Mesodermal cell (in vitro differentiated cells): ENCODE measurements at regions not wholly inside any gene's neighbourhood (a gene's known extent, or its start where the extent isn't known, plus 50 kb on each side); places are given as distances from the start of the nearest gene placed in this dataset.
"Not testable (repeated sequence)": the region's sequence is repeated elsewhere in the genome, so short reads cannot be mapped to it uniquely, and the experiment has no call there.

ENCODE experiments used
- H3K27ac ChIP-seq: 2 replicates; pipeline ENCODE4 v1.7.0; 2013; ENCODE audit warnings: mild to moderate bottlenecking, low read depth, low read length, moderate library complexity; ENCODE audit not compliant: severe bottlenecking
- H3K36me3 ChIP-seq: 2 replicates; pipeline ENCODE4 v1.7.1; 2013; ENCODE audit warnings: mild to moderate bottlenecking, low read length, moderate library complexity; ENCODE audit not compliant: control insufficient read depth, insufficient read depth
- H3K4me1 ChIP-seq: one replicate; pipeline ENCODE4 v1.7.1; 2013; ENCODE audit warnings: mild to moderate bottlenecking, low read length; ENCODE audit not compliant: insufficient read depth, control insufficient read depth, poor library complexity, severe bottlenecking
- H3K4me3 ChIP-seq: 2 replicates; pipeline ENCODE4 v1.7.0; 2013; ENCODE audit warnings: low read length, control low read depth, mild to moderate bottlenecking; ENCODE audit not compliant: insufficient read depth, poor library complexity, severe bottlenecking; ENCODE audit errors: extremely low read depth
- H3K9me3 ChIP-seq: 2 replicates; pipeline ENCODE4 v1.7.1; 2013; ENCODE audit warnings: mild to moderate bottlenecking, low read length, moderate library complexity; ENCODE audit not compliant: control insufficient read depth
- WGBS, 2 experiments: methylation state at CpG; one replicate each; pipeline ENCODE4 v1.1.5; 2013; ENCODE audit warnings: missing lambda C conversion rate in 2 of 2; ENCODE audit not compliant: insufficient coverage in 2 of 2; 5-methylcytosine and 5-hydroxymethylcytosine counted together

DNA sequence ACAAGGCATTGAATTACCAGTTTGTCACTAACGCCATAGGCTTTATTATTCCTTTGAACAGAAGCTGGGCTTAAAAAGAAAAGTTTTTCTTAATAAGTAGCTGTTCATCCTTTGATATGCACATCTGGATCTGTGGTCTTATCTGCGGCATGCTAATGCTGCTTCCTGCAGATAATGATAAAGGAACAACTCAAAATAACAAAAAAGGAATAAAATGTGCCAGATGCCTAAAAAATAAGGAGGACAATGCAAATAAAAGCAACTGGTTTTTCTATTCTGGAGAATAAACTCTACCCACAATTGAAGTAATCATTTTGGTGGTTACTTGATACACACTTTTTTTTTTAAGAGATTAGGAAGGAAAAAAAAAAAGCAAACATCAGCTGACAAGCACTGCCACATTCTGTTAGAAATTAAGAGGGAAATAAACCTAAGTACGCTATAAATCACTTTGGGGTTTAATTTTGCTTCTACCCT is 156.8 kb upstream of the SALL4 start:
- peaks cover 21% of the 10 kb centered on the region for H3K4me1 ChIP-seq
- 40% methylated on average over 2 of the region's 3 CpGs; no CpG with 5 or more reads in 1 of the 2 experiments for WGBS, 2 experiments
- H3K36me3 ChIP-seq = no peaks in the 10 kb centered on the region
- peak overlapping the region; percentile 51 for H3K27ac ChIP-seq
- H3K4me3 ChIP-seq = no peak overlapping the region
- H3K9me3 ChIP-seq = no peaks in the 10 kb centered on the region

DNA sequence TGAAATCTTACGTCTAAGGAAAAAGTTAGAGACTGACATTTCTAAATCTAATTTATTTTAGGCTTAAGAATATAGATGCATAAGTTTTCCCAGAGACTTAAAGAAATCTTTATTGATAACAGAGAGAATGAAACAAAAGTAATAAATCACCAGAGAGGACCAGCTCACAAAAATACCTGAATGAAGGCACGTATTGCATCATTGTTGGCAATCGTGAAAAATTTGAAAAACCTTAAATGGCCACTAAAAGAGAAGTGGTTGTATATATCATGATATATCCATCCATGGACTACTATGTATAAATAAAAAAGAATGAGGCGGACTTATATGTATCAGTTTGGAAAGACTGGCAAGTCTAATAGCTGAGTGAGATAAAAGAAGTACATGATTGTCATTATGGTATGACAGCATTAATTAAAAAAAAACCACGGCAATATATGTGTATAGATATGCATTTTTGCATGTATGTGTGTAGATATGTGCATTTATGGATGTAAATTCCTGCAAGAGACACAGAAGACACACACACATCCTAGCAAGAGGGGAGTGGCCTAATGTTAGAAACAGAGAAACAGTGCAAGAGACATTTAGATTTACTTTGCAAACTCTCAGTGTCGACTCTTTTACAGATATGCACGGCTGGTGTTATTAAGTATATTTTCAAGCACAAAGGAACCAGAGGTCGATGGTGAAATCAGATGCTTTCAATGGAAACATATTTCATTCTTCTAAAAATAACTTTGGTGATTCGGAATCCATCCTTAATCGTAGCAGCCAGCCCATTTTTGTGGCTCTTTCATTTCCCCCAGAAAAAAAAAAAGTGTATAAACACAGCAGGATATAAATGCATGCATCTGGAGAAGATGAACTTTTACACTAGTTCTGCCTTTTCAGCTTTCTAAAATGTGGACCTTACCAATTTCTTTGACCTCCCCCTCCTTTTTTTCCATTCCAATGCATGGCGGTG is 156.1 kb upstream of the SALL4 start:
- Histone ChIP-seq H3K27ac (peak overlapping the region; percentile 51), H3K36me3 (no peaks in the 10 kb centered on the region), H3K9me3 (no peaks in the 10 kb centered on the region), H3K4me1 (peaks cover 21% of the 10 kb centered on the region), H3K4me3 (no peak overlapping the region)
- 41 to 60% methylated on average over 3 to 4 of the region's 11 CpGs for WGBS, 2 experiments

DNA sequence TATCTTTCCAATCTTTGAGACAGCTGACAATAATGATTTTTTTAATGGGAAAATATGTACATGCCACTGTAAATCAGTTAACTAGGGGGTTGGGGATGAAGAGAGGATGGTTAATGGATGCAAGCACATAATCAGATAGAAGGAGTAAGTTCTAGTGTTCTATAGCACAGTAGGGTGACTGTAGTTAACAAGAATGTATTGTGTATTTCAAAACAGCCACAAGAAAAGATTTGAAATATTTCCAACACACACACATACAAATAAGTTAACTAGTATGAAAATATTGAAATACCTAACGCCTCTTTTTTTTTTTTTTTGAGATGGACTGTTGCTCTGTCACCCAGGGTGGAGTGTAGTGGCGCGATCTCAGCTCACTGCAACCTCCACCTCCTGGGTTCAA is 153.4 kb upstream of the SALL4 start:
- Histone ChIP-seq H3K27ac (no peak overlapping the region), H3K4me1 (peaks cover 14% of the 10 kb centered on the region)
- WGBS, 2 experiments = 100% methylated on average over 1 to 2 of the region's 3 CpGs

DNA sequence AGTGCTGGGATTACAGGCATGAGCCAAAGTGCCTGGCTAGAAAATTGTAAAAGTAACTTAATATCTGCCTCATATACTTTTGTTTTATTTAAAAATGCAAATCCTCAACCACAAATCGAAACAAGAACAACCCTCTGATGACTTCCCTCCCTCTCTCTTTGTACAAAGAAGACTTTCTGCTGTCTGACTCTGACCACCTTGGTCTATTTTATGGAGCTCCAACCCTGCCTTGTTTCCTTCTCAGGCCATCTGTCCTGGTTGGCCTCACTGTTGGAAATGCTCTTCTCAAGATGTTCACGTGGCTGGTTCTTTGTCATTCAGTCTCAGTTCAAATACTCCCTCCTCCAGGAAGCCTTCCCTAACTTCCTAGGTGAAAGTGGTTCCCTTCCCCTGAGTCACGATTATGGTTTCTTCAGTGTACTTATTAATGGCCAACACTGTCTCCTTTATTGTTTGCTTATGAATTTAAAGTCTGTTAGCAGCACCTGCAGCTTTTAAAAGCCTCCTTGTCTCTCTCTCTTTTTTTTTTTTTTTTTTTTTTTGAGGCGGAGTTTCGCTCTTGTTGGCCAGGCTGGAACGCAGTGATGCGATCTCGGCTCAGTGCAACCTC is 151.5 kb upstream of the SALL4 start:
- no peak overlapping the region for H3K4me3 ChIP-seq
- 81 to 87% methylated on average over 3 to 5 of the region's 8 CpGs for WGBS, 2 experiments
- no peaks in the 10 kb centered on the region for H3K9me3 ChIP-seq
- H3K4me1 ChIP-seq = peaks cover 8% of the 10 kb centered on the region
- no peak overlapping the region for H3K27ac ChIP-seq
- H3K36me3 ChIP-seq = no peaks in the 10 kb centered on the region

More for the DNA sequence above, 153.4 kb upstream of the SALL4 start:
- no peak overlapping the region for H3K4me3 ChIP-seq
- H3K36me3 ChIP-seq = no peaks in the 10 kb centered on the region
- H3K9me3 ChIP-seq = no peaks in the 10 kb centered on the region

DNA sequence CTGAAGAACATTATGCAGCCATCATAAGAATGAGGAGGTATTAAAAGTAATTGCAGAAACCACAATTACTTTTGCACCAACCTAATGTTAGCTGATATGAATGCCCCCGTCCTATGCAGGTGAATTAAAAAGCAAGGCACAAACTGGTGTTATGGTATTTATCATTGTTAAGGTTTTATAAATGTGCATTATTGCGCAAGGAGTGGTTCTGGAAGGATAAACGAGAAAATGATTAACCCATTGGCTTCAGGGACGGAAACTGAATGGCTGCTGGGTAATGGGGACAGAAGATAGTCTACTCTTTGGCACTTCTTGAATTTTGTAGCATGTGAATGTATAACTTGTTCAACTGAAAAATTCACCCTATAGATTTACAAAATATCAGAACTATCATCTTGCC is 148.6 kb upstream of the SALL4 start:
- H3K9me3 ChIP-seq = no peaks in the 10 kb centered on the region
- H3K36me3 ChIP-seq = no peaks in the 10 kb centered on the region
- no peak overlapping the region for H3K27ac ChIP-seq
- WGBS, 2 experiments = 86 to 90% methylated on average over 4 of the region's 4 CpGs
- peaks cover under 1% of the 10 kb centered on the region for H3K4me1 ChIP-seq
- H3K4me3 ChIP-seq = no peak overlapping the region

DNA sequence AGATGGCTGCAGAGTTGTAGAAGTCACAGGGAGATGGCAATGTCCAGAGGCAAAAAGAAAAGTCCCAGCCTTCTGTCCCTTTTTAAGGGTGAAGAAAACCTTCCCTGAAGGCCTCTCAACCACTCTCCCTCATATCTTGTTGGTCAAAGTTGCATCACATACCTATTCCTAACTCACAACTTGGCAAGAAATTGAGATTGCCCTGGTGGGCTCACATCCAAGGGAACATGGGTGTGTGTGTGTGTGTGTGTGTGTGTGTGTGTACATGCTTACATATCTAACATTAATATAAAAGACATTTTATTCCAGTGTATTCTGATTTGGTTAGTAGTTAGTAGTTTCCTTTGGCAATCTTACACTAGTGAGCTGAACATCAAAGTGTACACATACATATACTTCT is 144.3 kb upstream of the SALL4 start:
- Histone ChIP-seq H3K36me3 (no peaks in the 10 kb centered on the region), H3K27ac (no peak overlapping the region), H3K9me3 (no peaks in the 10 kb centered on the region), H3K4me1 (peaks cover 9% of the 10 kb centered on the region), H3K4me3 (no peak overlapping the region)

DNA sequence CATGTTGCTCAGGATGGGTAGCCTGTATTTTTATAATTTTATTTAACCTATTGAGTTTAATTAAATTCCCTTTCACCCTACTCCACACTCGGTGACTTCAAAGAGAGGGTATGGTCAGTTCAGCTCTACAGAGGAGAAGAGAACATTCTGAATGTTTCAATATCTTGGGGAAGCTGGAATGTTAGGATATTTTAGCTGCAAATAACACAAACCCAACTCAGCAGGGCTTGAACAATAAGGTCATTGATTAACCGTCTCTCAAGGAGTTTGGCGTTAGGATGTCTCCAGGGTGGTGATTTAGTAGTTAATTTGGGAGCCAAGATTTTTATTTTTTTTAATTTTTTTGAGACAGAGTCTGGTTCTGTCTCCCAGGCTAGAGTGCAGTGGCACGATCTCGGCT is 143.6 kb upstream of the SALL4 start:
- Histone ChIP-seq H3K4me3 (no peak overlapping the region), H3K4me1 (peaks cover 9% of the 10 kb centered on the region), H3K27ac (no peak overlapping the region), H3K36me3 (no peaks in the 10 kb centered on the region), H3K9me3 (no peaks in the 10 kb centered on the region)
- 100% methylated on average over 2 of the region's 5 CpGs for WGBS, 2 experiments

DNA sequence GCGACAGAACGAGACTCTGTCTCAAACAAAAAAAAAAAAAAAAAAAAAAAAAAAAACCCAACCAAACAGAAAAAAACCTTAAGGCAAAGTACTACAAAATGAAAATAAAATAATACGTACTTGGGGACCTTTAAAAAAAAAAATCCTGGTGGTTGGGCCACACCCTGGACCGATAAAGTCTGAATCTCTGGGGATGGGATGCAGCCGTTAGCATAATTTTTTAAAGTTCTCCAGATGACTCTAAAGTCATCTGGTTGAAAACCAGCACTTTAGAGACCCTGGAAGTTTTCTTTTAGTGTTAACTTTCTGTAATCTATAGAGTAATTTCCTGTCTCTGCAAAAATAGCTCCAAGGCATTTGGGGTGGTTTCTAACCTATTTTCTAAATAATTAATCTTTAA is 142.9 kb upstream of the SALL4 start:
- peak overlapping the region; percentile 29 for H3K27ac ChIP-seq
- WGBS, 2 experiments = 93 to 96% methylated on average over 2 to 3 of the region's 5 CpGs
- no peak overlapping the region for H3K4me3 ChIP-seq
- no peaks in the 10 kb centered on the region for H3K9me3 ChIP-seq
- H3K36me3 ChIP-seq = no peaks in the 10 kb centered on the region
- H3K4me1 ChIP-seq = peaks cover 9% of the 10 kb centered on the region

DNA sequence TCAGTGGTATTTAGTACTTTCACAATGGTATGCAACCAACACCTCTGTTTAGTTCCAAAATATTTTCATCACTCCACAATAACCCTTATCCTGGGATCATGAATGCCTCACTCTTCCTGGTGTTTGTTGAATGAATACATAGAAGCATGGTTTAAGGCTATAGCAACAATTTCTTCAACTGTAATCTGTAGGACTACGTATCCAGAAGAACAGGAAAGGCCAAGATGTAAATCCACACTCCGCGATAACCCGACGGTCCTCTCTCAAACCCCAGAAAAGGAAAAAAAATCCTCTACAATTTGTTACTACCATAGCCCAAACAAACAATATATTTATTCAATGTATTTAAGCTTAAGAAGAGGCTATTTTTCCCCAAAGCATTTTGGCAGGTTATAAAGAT is 141.4 kb upstream of the SALL4 start:
- peaks cover 9% of the 10 kb centered on the region for H3K4me1 ChIP-seq
- no peak overlapping the region for H3K4me3 ChIP-seq
- H3K36me3 ChIP-seq = no peaks in the 10 kb centered on the region
- no peak overlapping the region for H3K27ac ChIP-seq
- 97 to 100% methylated on average over 1 to 5 of the region's 5 CpGs for WGBS, 2 experiments
- H3K9me3 ChIP-seq = no peaks in the 10 kb centered on the region

DNA sequence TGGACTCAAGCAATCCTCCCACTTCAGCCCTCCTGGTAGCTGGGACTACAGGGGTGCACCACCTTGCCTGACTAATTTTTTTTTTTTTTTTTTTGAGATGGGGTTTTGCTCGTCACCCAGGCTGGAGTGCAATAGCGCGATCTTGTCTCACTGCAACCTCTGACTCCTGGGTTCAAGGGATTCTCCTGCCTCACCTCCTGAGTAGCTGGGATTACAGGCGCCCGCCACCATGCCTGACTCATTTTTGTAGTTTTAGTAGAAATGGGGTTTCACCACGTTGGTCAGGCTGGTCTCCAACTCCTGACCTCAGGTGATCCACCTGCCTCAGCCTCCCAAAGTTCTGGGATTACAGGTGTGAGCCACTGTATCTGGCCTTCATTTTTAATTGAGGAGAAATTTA is 141.0 kb upstream of the SALL4 start:
- H3K9me3 ChIP-seq, H3K27ac ChIP-seq, H3K4me1 ChIP-seq, H3K4me3 ChIP-seq, H3K36me3 ChIP-seq: not testable (repeated sequence)
- 79 to 94% methylated on average over 3 to 4 of the region's 6 CpGs for WGBS, 2 experiments

DNA sequence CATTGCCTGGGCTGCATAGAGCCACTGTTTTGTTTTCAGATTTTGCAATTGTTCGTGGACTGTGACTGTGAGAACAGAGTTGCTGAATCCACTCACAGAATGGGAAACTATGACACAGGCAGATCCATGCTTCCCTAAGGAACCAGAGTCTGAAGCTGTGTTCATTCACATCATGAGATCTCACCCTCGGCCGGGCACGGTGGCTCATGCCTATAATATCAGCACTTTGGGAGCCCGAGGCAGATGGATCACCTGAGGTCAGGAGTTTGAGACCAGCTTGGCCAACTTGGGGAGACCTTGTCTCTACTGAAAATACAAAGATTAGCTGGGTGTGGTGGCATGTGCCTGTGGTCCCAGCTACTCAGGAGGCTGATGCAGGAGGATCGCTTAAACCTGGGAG is 139.2 kb upstream of the SALL4 start:
- Histone ChIP-seq H3K36me3 (no peaks in the 10 kb centered on the region), H3K4me3 (no peak overlapping the region), H3K9me3 (no peaks in the 10 kb centered on the region), H3K4me1 (peaks cover 9% of the 10 kb centered on the region), H3K27ac (no peak overlapping the region)
- WGBS, 2 experiments = 97 to 100% methylated on average over 4 to 6 of the region's 6 CpGs
